ENCODE measurements at regions not wholly inside any gene's neighbourhood (a gene's known extent, or its start where the extent isn't known, plus 50 kb on each side); places are given as distances from the start of the nearest gene placed in this dataset.
"Not testable (repeated sequence)": the region's sequence is repeated elsewhere in the genome, so short reads cannot be mapped to it uniquely, and the experiment has no call there.

- Histone ChIP-seq H3K27ac (ENCODE audit: low read length) (no peak overlapping the region), H3K9me3 (ENCODE audit: control insufficient read depth, insufficient read depth, low read length) (no peaks in the 10 kb centered on the region), H3K36me3 (ENCODE audit: control insufficient read depth, insufficient read depth, low read length) (no peaks in the 10 kb centered on the region), H3K27me3 (ENCODE audit: control insufficient read depth, insufficient read depth, low read length) (no peaks in the 10 kb centered on the region), H3K4me3 (ENCODE audit: low read length) (no peak overlapping the region), H3K4me1 (ENCODE audit: control insufficient read depth, insufficient read depth, low read length) (no peaks in the 10 kb centered on the region)
- WGBS (ENCODE audit: insufficient coverage, insufficient read length): no CpG with 5 or more reads among the region's 7 CpGs
- no peak for DNase-seq (ENCODE audit: low read depth, low spot score)
These were observed 138.6 kb upstream of the FHL2 start for GRCh38 chr2:105537466-105537865.

- H3K36me3 ChIP-seq (ENCODE audit: control insufficient read depth, insufficient read depth, low read length): no peaks in the 10 kb centered on the region
- no peak for DNase-seq (ENCODE audit: low read depth, low spot score)
- no peaks in the 10 kb centered on the region for H3K27me3 ChIP-seq (ENCODE audit: control insufficient read depth, insufficient read depth, low read length)
- WGBS (ENCODE audit: insufficient coverage, insufficient read length): no CpG with 5 or more reads among the region's 3 CpGs
- no peaks in the 10 kb centered on the region for H3K4me1 ChIP-seq (ENCODE audit: control insufficient read depth, insufficient read depth, low read length)
- H3K9me3 ChIP-seq (ENCODE audit: control insufficient read depth, insufficient read depth, low read length): no peaks in the 10 kb centered on the region
- no peak overlapping the region for H3K4me3 ChIP-seq (ENCODE audit: low read length)
- H3K27ac ChIP-seq (ENCODE audit: low read length): no peak overlapping the region
These were observed 137.3 kb upstream of the FHL2 start for GRCh38 chr2:105536175-105536574.

- not testable (repeated sequence) for DNase-seq (ENCODE audit: low read depth, low spot score); H3K27me3 ChIP-seq (ENCODE audit: control insufficient read depth, insufficient read depth, low read length); H3K27ac ChIP-seq (ENCODE audit: low read length); H3K9me3 ChIP-seq (ENCODE audit: control insufficient read depth, insufficient read depth, low read length); H3K4me1 ChIP-seq (ENCODE audit: control insufficient read depth, insufficient read depth, low read length); H3K4me3 ChIP-seq (ENCODE audit: low read length); H3K36me3 ChIP-seq (ENCODE audit: control insufficient read depth, insufficient read depth, low read length)
These were observed 130.4 kb upstream of the FHL2 start for GRCh38 chr2:105529258-105529657.

GRCh38 chr2:105526000-105526925 is 127.4 kb upstream of the FHL2 start:
- no peak overlapping the region for H3K27ac ChIP-seq (ENCODE audit: low read length)

GRCh38 chr2:105525201-105525600 is 126.3 kb upstream of the FHL2 start:
- Histone ChIP-seq H3K27me3 (ENCODE audit: control insufficient read depth, insufficient read depth, low read length) (no peaks in the 10 kb centered on the region), H3K4me1 (ENCODE audit: control insufficient read depth, insufficient read depth, low read length) (no peaks in the 10 kb centered on the region), H3K9me3 (ENCODE audit: control insufficient read depth, insufficient read depth, low read length) (no peaks in the 10 kb centered on the region), H3K36me3 (ENCODE audit: control insufficient read depth, insufficient read depth, low read length) (0 out of 2 replicates have a peak, but pooled peaks cover 3% of the 10 kb centered on the region), H3K4me3 (ENCODE audit: low read length) (no peak overlapping the region), H3K27ac (ENCODE audit: low read length) (no peak overlapping the region)
- no CpG with 5 or more reads among the region's 6 CpGs for WGBS (ENCODE audit: insufficient coverage, insufficient read length)
- DNase-seq (ENCODE audit: low read depth, low spot score): no peak

More at GRCh38 chr2:105526000-105526925, 127.4 kb upstream of the FHL2 start:
- DNase-seq (ENCODE audit: low read depth, low spot score): no peak
- H3K36me3 ChIP-seq (ENCODE audit: control insufficient read depth, insufficient read depth, low read length): 0 out of 2 replicates have a peak, but pooled peaks cover 3% of the 10 kb centered on the region
- no peaks in the 10 kb centered on the region for H3K27me3 ChIP-seq (ENCODE audit: control insufficient read depth, insufficient read depth, low read length)
- H3K4me1 ChIP-seq (ENCODE audit: control insufficient read depth, insufficient read depth, low read length): no peaks in the 10 kb centered on the region
- WGBS (ENCODE audit: insufficient coverage, insufficient read length): no CpG with 5 or more reads among the region's 30 CpGs
- H3K9me3 ChIP-seq (ENCODE audit: control insufficient read depth, insufficient read depth, low read length): no peaks in the 10 kb centered on the region
- H3K4me3 ChIP-seq (ENCODE audit: low read length): no peak overlapping the region

GRCh38 chr2:105522645-105523044 is 123.8 kb upstream of the FHL2 start:
- 0 out of 2 replicates have a peak, but pooled peaks cover 3% of the 10 kb centered on the region for H3K36me3 ChIP-seq (ENCODE audit: control insufficient read depth, insufficient read depth, low read length)
- DNase-seq (ENCODE audit: low read depth, low spot score): no peak
- no peak overlapping the region for H3K4me3 ChIP-seq (ENCODE audit: low read length)
- H3K9me3 ChIP-seq (ENCODE audit: control insufficient read depth, insufficient read depth, low read length): no peaks in the 10 kb centered on the region
- no peaks in the 10 kb centered on the region for H3K27me3 ChIP-seq (ENCODE audit: control insufficient read depth, insufficient read depth, low read length)
- H3K27ac ChIP-seq (ENCODE audit: low read length): no peak overlapping the region
- WGBS (ENCODE audit: insufficient coverage, insufficient read length): no CpG with 5 or more reads among the region's 4 CpGs
- H3K4me1 ChIP-seq (ENCODE audit: control insufficient read depth, insufficient read depth, low read length): no peaks in the 10 kb centered on the region

- H3K9me3 ChIP-seq (ENCODE audit: control insufficient read depth, insufficient read depth, low read length): no peaks in the 10 kb centered on the region
- no peak overlapping the region for H3K27ac ChIP-seq (ENCODE audit: low read length)
- H3K4me1 ChIP-seq (ENCODE audit: control insufficient read depth, insufficient read depth, low read length): no peaks in the 10 kb centered on the region
- no CpG with 5 or more reads among the region's 6 CpGs for WGBS (ENCODE audit: insufficient coverage, insufficient read length)
- no peak for DNase-seq (ENCODE audit: low read depth, low spot score)
- 0 out of 2 replicates have a peak, but pooled peaks cover 3% of the 10 kb centered on the region for H3K36me3 ChIP-seq (ENCODE audit: control insufficient read depth, insufficient read depth, low read length)
- no peak overlapping the region for H3K4me3 ChIP-seq (ENCODE audit: low read length)
- no peaks in the 10 kb centered on the region for H3K27me3 ChIP-seq (ENCODE audit: control insufficient read depth, insufficient read depth, low read length)
These were observed 122.8 kb upstream of the FHL2 start for GRCh38 chr2:105521616-105522015.

GRCh38 chr2:105521176-105521575 is 122.3 kb upstream of the FHL2 start:
- DNase-seq (ENCODE audit: low read depth, low spot score): no peak
- 0 out of 2 replicates have a peak, but pooled peaks cover 3% of the 10 kb centered on the region for H3K36me3 ChIP-seq (ENCODE audit: control insufficient read depth, insufficient read depth, low read length)
- H3K27me3 ChIP-seq (ENCODE audit: control insufficient read depth, insufficient read depth, low read length): no peaks in the 10 kb centered on the region
- WGBS (ENCODE audit: insufficient coverage, insufficient read length): no CpG with 5 or more reads among the region's 1 CpG
- no peaks in the 10 kb centered on the region for H3K4me1 ChIP-seq (ENCODE audit: control insufficient read depth, insufficient read depth, low read length)
- no peaks in the 10 kb centered on the region for H3K9me3 ChIP-seq (ENCODE audit: control insufficient read depth, insufficient read depth, low read length)
- H3K4me3 ChIP-seq (ENCODE audit: low read length): no peak overlapping the region
- H3K27ac ChIP-seq (ENCODE audit: low read length): no peak overlapping the region

GRCh38 chr2:105519516-105519915 is 120.7 kb upstream of the FHL2 start:
- Histone ChIP-seq H3K4me3 (ENCODE audit: low read length) (no peak overlapping the region), H3K27me3 (ENCODE audit: control insufficient read depth, insufficient read depth, low read length) (no peaks in the 10 kb centered on the region), H3K9me3 (ENCODE audit: control insufficient read depth, insufficient read depth, low read length) (no peaks in the 10 kb centered on the region), H3K27ac (ENCODE audit: low read length) (no peak overlapping the region), H3K36me3 (ENCODE audit: control insufficient read depth, insufficient read depth, low read length) (no peaks in the 10 kb centered on the region), H3K4me1 (ENCODE audit: control insufficient read depth, insufficient read depth, low read length) (no peaks in the 10 kb centered on the region)
- DNase-seq (ENCODE audit: low read depth, low spot score): no peak
- WGBS (ENCODE audit: insufficient coverage, insufficient read length): no CpG with 5 or more reads among the region's 3 CpGs

- Histone ChIP-seq H3K27ac (ENCODE audit: low read length) (no peak overlapping the region), H3K9me3 (ENCODE audit: control insufficient read depth, insufficient read depth, low read length) (no peaks in the 10 kb centered on the region), H3K27me3 (ENCODE audit: control insufficient read depth, insufficient read depth, low read length) (no peaks in the 10 kb centered on the region), H3K4me1 (ENCODE audit: control insufficient read depth, insufficient read depth, low read length) (no peaks in the 10 kb centered on the region), H3K36me3 (ENCODE audit: control insufficient read depth, insufficient read depth, low read length) (no peaks in the 10 kb centered on the region), H3K4me3 (ENCODE audit: low read length) (no peak overlapping the region)
- WGBS (ENCODE audit: insufficient coverage, insufficient read length): no CpG with 5 or more reads among the region's 6 CpGs
- no peak for DNase-seq (ENCODE audit: low read depth, low spot score)
These were observed 120.0 kb upstream of the FHL2 start for GRCh38 chr2:105518897-105519296.

All from iPS DF 6.9 (cell line).